Astrocyte of the cerebellum (primary cell): ENCODE measurements at regions not wholly inside any gene's neighbourhood (a gene's known extent, or its start where the extent isn't known, plus 50 kb on each side); places are given as distances from the start of the nearest gene placed in this dataset.

ENCODE experiments used
- DNase-seq: peaks from one replicate; pipeline ENCODE4 v3.0.0-alpha.2; 2011; ENCODE audit warnings: low read depth
- H3K4me3 ChIP-seq: 2 replicates; pipeline ENCODE4 v1.5.1; 2011; ENCODE audit warnings: mild to moderate bottlenecking, low read depth, low read length, moderate library complexity
- in situ Hi-C: cut with HindIII; loops from 2 replicates; pipeline ENCODE4 v1.10.0; 2017; ENCODE audit warnings: low sequenced_read_pairs
- TF ChIP-seq, protein P1 (sequence below): IDR thresholded peaks from 2 replicates; pipeline ENCODE4 v1.5.1; 2012; ENCODE audit warnings: low read length, low read depth, moderate library complexity, mild to moderate bottlenecking; ENCODE audit errors: missing control alignments

DNA sequence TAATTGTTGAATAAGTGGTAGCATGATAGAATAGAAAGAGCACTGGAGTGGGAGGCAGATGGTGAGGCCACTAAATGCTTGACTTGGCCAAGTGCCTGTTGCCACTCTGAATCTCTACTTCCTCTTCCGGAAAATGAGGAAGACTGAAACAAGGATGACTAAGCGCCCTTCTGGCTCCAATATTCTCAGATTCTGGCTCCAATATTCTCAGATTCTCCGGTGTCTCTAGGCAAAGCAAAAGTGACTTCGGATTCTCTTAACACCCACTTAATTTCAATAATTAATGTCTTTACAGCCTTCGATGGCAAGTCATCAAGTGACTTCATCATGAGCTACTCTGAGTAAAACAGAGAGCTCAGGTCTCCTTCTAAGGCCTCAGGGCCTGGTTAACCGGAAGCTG, 402.2 kb upstream of the FGF13 start:
- no peak for DNase-seq
- in situ Hi-C loops, result no loop called here
- TF ChIP-seq, protein P1, sequence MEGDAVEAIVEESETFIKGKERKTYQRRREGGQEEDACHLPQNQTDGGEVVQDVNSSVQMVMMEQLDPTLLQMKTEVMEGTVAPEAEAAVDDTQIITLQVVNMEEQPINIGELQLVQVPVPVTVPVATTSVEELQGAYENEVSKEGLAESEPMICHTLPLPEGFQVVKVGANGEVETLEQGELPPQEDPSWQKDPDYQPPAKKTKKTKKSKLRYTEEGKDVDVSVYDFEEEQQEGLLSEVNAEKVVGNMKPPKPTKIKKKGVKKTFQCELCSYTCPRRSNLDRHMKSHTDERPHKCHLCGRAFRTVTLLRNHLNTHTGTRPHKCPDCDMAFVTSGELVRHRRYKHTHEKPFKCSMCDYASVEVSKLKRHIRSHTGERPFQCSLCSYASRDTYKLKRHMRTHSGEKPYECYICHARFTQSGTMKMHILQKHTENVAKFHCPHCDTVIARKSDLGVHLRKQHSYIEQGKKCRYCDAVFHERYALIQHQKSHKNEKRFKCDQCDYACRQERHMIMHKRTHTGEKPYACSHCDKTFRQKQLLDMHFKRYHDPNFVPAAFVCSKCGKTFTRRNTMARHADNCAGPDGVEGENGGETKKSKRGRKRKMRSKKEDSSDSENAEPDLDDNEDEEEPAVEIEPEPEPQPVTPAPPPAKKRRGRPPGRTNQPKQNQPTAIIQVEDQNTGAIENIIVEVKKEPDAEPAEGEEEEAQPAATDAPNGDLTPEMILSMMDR, result no peak
- no peak overlapping the region for H3K4me3 ChIP-seq

DNA sequence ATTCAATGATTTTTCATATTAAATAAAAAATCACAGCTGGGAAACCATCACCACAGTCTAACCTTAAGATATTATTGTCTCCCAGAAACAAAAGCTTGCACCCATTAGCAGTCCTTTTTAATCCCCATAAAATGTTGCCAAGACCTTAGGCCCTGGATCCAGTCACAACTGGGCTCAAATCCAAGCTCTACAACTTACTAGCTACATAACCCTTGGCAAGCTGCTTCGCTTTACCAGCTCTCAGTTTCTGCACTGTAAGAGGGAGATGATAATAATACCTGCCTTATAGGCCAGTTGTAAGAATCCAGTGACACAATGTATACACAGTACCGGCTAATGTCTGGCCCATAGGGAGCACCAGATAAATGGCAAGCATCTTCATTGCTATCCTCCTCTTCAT, 400.9 kb upstream of the FGF13 start:
- DNase-seq, result peak; percentile 46
- TF ChIP-seq, protein P1, result no peak
- in situ Hi-C loops, result no loop called here

DNA sequence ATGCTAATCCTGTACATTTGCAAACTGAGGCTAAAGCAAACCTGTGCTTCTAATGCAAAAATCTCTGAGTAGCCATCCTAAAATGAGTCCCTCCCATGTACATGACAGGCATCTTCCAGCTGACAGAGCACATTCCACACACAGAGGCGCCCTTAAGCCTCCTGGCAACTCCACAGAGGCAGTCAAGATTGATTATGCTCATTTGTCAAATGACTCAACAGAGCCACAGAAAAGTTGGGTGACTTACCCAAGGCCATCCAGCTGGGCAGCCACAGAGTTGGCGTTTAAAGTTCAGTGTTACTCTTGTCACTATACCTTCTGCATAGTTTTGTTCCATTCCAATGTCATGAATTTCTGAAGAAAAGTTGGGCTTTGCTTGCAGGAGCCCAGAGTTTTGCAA, 394.6 kb upstream of the FGF13 start:
- in situ Hi-C loops, result no loop called here
- no peak overlapping the region for H3K4me3 ChIP-seq
- DNase-seq, result peak; percentile 37
- TF ChIP-seq, protein P1, result no peak

More for the DNA sequence above, 400.9 kb upstream of the FGF13 start:
- no peak overlapping the region for H3K4me3 ChIP-seq

DNA sequence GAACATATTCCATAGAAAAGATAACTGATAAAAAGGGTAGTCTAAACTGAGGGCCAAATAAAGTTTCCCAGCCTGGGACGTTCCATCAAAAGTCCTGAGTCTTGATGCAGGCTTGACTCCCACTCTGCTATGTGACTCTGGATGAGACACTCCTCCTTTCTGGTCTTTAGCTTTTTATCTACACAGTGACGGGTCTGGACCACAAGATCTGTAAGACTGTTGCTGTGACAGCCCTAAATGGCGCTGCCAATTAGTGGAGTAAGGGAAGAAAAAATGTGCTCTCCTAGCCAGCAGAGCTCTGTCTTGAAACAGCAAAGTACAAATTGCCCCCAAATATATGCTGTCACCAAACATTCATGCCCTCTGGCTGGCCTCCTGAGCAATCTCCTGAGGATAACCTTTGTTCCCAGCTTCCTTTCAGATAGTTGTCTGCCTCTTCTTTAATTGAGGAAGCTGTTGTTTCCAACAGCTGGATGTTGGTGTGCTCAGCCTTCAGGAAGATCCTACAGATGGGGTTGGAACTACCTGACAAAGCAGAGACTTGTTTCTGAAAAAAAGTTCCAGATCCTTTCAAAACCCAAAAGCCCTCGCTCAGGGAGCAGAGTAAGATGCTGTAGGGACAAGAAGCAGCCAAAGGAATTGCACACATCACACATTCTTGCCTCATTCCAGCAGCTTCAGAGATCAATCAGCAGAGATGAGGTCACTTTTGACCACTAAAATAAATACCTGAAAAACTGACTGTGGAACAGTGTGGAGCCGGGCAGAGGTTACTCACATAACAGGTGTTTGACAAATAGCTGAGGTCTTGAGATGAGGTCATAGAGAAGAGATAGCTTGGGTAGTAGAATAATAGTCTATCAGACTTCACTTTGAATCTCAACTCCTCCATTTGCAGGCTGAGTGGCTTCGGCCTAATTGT, 383.4 kb upstream of the FGF13 start:
- DNase-seq, result no peak
- TF ChIP-seq, protein P1, result no peak
- in situ Hi-C loops, result no loop called here
- no peak overlapping the region for H3K4me3 ChIP-seq

DNA sequence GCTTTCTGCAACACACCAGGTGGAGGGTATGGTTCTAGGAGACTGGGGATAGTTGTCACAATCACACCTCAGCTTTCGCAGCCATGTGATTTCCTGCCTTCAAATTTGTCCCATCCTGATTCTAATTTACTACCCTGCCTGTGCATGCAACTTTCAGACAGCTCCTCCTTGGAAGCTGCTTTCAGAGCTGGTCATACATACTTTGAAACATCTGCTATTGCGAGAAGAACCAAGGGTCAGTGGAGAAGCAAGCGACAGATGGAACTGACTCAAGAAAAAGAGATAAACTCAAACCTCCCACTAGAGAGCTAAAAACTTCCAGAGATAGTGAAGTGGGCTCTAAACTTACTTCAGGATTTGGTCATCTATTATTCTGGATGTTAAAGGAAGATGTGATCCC, 381.7 kb upstream of the FGF13 start:
- no peak for DNase-seq
- H3K4me3 ChIP-seq, result no peak overlapping the region
- in situ Hi-C loops, result no loop called here
- TF ChIP-seq, protein P1, result no peak

DNA sequence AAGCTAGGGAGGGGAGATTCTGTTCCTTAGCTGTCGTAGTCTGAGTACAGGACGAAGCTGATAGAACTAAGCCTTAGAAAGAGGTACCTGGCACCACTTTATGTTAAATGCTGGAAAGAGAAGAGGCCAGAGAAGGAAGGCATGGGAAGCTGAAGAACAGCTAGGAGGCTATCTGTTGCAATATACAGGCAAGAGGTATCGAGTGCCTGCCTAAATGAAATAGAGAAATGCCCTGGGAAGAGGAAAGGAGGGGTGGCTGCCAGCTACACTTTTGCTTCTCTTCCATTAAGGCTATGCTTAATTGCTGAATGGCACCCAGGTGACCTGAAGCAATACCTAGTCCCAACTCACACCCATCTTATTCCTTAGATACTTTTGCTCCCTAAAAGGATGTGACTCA, 380.4 kb upstream of the FGF13 start:
- no peak for DNase-seq
- no peak overlapping the region for H3K4me3 ChIP-seq
- TF ChIP-seq, protein P1, result no peak
- in situ Hi-C loops, result no loop called here
